CD4-positive, alpha-beta T cell treated with Interleukin-6 for 4 hours (primary cell): ENCODE measurements at regions not wholly inside any gene's neighbourhood (a gene's known extent, or its start where the extent isn't known, plus 50 kb on each side); places are given as distances from the start of the nearest gene placed in this dataset.
A peak's percentile ranks its signal among the peaks of the same experiment; 100 is the strongest.
"Not testable (repeated sequence)": the region's sequence is repeated elsewhere in the genome, so short reads cannot be mapped to it uniquely, and the experiment has no call there.

ENCODE experiments used
- DNase-seq: peaks from one replicate; pipeline ENCODE4 v3.0.0-alpha.2; 2020; ENCODE audit warnings: mixed read lengths

- no peak for DNase-seq
These were observed 115.8 kb downstream of the MPP7 start for GRCh38 chr10:28186887-28187578.

GRCh38 chr10:28186461-28186860, 116.4 kb downstream of the MPP7 start:
- DNase-seq = no peak

GRCh38 chr10:28184810-28185209, 118.1 kb downstream of the MPP7 start:
- no peak for DNase-seq

- no peak for DNase-seq
These were observed 121.3 kb downstream of the MPP7 start for GRCh38 chr10:28181478-28182096.

GRCh38 chr10:28180654-28181053, 122.2 kb downstream of the MPP7 start:
- DNase-seq = peak; percentile 20

- no peak for DNase-seq
These were observed 123.1 kb downstream of the MPP7 start for GRCh38 chr10:28179743-28180099.

GRCh38 chr10:28179006-28179742, 123.7 kb downstream of the MPP7 start:
- DNase-seq = peak; percentile 46

GRCh38 chr10:28177944-28178637, 124.8 kb downstream of the MPP7 start:
- DNase-seq = peak; percentile 12

- not testable (repeated sequence) for DNase-seq
These were observed 126.4 kb downstream of the MPP7 start for GRCh38 chr10:28176498-28176897.

- DNase-seq = no peak
These were observed 130.6 kb downstream of the MPP7 start for GRCh38 chr10:28172223-28172610.

- DNase-seq = no peak
These were observed 131.2 kb downstream of the MPP7 start for GRCh38 chr10:28171468-28172222.

GRCh38 chr10:28169525-28169924, 133.3 kb downstream of the MPP7 start:
- no peak for DNase-seq

- DNase-seq = no peak
These were observed 141.9 kb downstream of the MPP7 start for GRCh38 chr10:28160866-28161405.

GRCh38 chr10:28157379-28157778, 145.5 kb downstream of the MPP7 start:
- no peak for DNase-seq

GRCh38 chr10:28155726-28156125, 147.1 kb downstream of the MPP7 start:
- DNase-seq = no peak

- DNase-seq = no peak
These were observed 151.2 kb downstream of the MPP7 start for GRCh38 chr10:28151636-28152035.

- no peak for DNase-seq
These were observed 150.9 kb upstream of the ODAD2 start for GRCh38 chr10:28149746-28150145.

GRCh38 chr10:28147706-28148105, 148.8 kb upstream of the ODAD2 start:
- no peak for DNase-seq

GRCh38 chr10:28139138-28139537, 140.3 kb upstream of the ODAD2 start:
- no peak for DNase-seq

- DNase-seq = no peak
These were observed 139.3 kb upstream of the ODAD2 start for GRCh38 chr10:28137907-28138880.

- no peak for DNase-seq
These were observed 136.4 kb upstream of the ODAD2 start for GRCh38 chr10:28135258-28135657.
